Activated CD8-positive, alpha-beta memory T cell treated with anti-CD3 and anti-CD28 coated beads for 24 hours (primary cell): ENCODE measurements at regions not wholly inside any gene's neighbourhood (a gene's known extent, or its start where the extent isn't known, plus 50 kb on each side); places are given as distances from the start of the nearest gene placed in this dataset.
"Not testable (repeated sequence)": the region's sequence is repeated elsewhere in the genome, so short reads cannot be mapped to it uniquely, and the experiment has no call there.

Source experiments
- DNase-seq: peaks from one replicate; pipeline ENCODE4 v3.0.0-alpha.2; 2020

- no peak for DNase-seq
These were observed 428.9 kb upstream of the B3GAT1 start for GRCh38 chr11:134840945-134841344.

GRCh38 chr11:134840165-134840564 lies 428.1 kb upstream of the B3GAT1 start:
- DNase-seq = not testable (repeated sequence)

GRCh38 chr11:134838708-134839107 lies 426.7 kb upstream of the B3GAT1 start:
- DNase-seq = no peak

GRCh38 chr11:134837887-134838232 lies 425.8 kb upstream of the B3GAT1 start:
- DNase-seq = no peak

GRCh38 chr11:134837166-134837886 lies 425.3 kb upstream of the B3GAT1 start:
- DNase-seq = no peak

- DNase-seq = no peak
These were observed 424.5 kb upstream of the B3GAT1 start for GRCh38 chr11:134836561-134836960.

- no peak for DNase-seq
These were observed 423.5 kb upstream of the B3GAT1 start for GRCh38 chr11:134835561-134835960.

- no peak for DNase-seq
These were observed 418.3 kb upstream of the B3GAT1 start for GRCh38 chr11:134830312-134830711.

- DNase-seq = no peak
These were observed 411.9 kb upstream of the B3GAT1 start for GRCh38 chr11:134823970-134824369.

GRCh38 chr11:134822897-134823296 lies 410.9 kb upstream of the B3GAT1 start:
- no peak for DNase-seq

GRCh38 chr11:134821422-134821821 lies 409.4 kb upstream of the B3GAT1 start:
- DNase-seq = no peak

GRCh38 chr11:134819041-134819440 lies 407.0 kb upstream of the B3GAT1 start:
- no peak for DNase-seq

GRCh38 chr11:134818516-134818915 lies 406.5 kb upstream of the B3GAT1 start:
- no peak for DNase-seq

- no peak for DNase-seq
These were observed 403.4 kb upstream of the B3GAT1 start for GRCh38 chr11:134815404-134815803.

- no peak for DNase-seq
These were observed 396.0 kb upstream of the B3GAT1 start for GRCh38 chr11:134807997-134808396.

- DNase-seq = no peak
These were observed 390.6 kb upstream of the B3GAT1 start for GRCh38 chr11:134802598-134802997.

GRCh38 chr11:134802116-134802515 lies 390.1 kb upstream of the B3GAT1 start:
- DNase-seq = no peak

GRCh38 chr11:134801570-134801969 lies 389.5 kb upstream of the B3GAT1 start:
- DNase-seq = no peak

- no peak for DNase-seq
These were observed 388.8 kb upstream of the B3GAT1 start for GRCh38 chr11:134800826-134801225.

- no peak for DNase-seq
These were observed 388.1 kb upstream of the B3GAT1 start for GRCh38 chr11:134800130-134800529.

GRCh38 chr11:134799386-134799785 lies 387.3 kb upstream of the B3GAT1 start:
- DNase-seq = no peak

- no peak for DNase-seq
These were observed 385.5 kb upstream of the B3GAT1 start for GRCh38 chr11:134797411-134798089.

GRCh38 chr11:134795017-134795416 lies 383.0 kb upstream of the B3GAT1 start:
- DNase-seq = no peak

- no peak for DNase-seq
These were observed 382.1 kb upstream of the B3GAT1 start for GRCh38 chr11:134794192-134794591.

- DNase-seq = no peak
These were observed 380.6 kb upstream of the B3GAT1 start for GRCh38 chr11:134792677-134793076.
